A549 (cell line): ENCODE measurements at regions not wholly inside any gene's neighbourhood (a gene's known extent, or its start where the extent isn't known, plus 50 kb on each side); places are given as distances from the start of the nearest gene placed in this dataset.
"Not testable (repeated sequence)": the region's sequence is repeated elsewhere in the genome, so short reads cannot be mapped to it uniquely, and the experiment has no call there.

Experiments
- CBX2 ChIP-seq: fragments of 200-600 bp; sonication (generic); IDR thresholded peaks from 2 replicates; pipeline ENCODE4 v1.6.1; 2016; ENCODE audit warnings: low read depth, mild to moderate bottlenecking, borderline replicate concordance
- CEBPB ChIP-seq, 2 experiments: fragments of >200 bp in 1 of 2; sonication (Bioruptor Twin) in 1 of 2; formaldehyde crosslinking in 1 of 2; IDR thresholded peaks; 2 replicates each; pipeline ENCODE4 v1.6.1; 2012 to 2016
- HDAC2 ChIP-seq: fragments of 200-600 bp; sonication (generic); IDR thresholded peaks from 2 replicates; pipeline ENCODE4 v1.6.1; 2016
- RARB ChIP-seq: fragments of 250-450 bp; sonication (Bioruptor Pico); IDR thresholded peaks from 2 replicates; pipeline ENCODE4 v1.8.0; 2021; ENCODE audit warnings: mild to moderate bottlenecking, moderate library complexity
- TF ChIP-seq, protein P1 (sequence below): fragments of >200 bp; sonication (Bioruptor Twin); formaldehyde crosslinking; IDR thresholded peaks from 3 replicates; pipeline ENCODE4 v1.5.1; 2016

GRCh38 chr1:83481284-83481683 is 517.6 kb downstream of the TTLL7 start:
- TF ChIP-seq, protein P1, sequence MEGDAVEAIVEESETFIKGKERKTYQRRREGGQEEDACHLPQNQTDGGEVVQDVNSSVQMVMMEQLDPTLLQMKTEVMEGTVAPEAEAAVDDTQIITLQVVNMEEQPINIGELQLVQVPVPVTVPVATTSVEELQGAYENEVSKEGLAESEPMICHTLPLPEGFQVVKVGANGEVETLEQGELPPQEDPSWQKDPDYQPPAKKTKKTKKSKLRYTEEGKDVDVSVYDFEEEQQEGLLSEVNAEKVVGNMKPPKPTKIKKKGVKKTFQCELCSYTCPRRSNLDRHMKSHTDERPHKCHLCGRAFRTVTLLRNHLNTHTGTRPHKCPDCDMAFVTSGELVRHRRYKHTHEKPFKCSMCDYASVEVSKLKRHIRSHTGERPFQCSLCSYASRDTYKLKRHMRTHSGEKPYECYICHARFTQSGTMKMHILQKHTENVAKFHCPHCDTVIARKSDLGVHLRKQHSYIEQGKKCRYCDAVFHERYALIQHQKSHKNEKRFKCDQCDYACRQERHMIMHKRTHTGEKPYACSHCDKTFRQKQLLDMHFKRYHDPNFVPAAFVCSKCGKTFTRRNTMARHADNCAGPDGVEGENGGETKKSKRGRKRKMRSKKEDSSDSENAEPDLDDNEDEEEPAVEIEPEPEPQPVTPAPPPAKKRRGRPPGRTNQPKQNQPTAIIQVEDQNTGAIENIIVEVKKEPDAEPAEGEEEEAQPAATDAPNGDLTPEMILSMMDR, result not testable (repeated sequence)
- TF ChIP-seq HDAC2; RARB (CRISPR knock-in tag); CEBPB (IDR thresholded peaks at IDR 0.05); CBX2: not testable (repeated sequence)
